T47D (cell line): ENCODE measurements at regions not wholly inside any gene's neighbourhood (a gene's known extent, or its start where the extent isn't known, plus 50 kb on each side); places are given as distances from the start of the nearest gene placed in this dataset.

Source experiments
- DNase-seq, 2 experiments: peaks; one replicate each; pipeline versions ENCODE4 v3.0.0 to v3.0.0-alpha.2; 2011 to 2012; ENCODE audit warnings: low read depth in 1 of 2, low spot score in 1 of 2
- JUND ChIP-seq: IDR thresholded peaks from 2 replicates; pipeline ENCODE4 v1.6.1; 2012; ENCODE audit warnings: low read depth
- in situ Hi-C: cut with HindIII; loops from 2 replicates; pipeline ENCODE4 v1.10.0; 2016; ENCODE audit warnings: low sequenced_read_pairs, low pct_unique_long_range_greater_than_20kb

GRCh38 chr5:35440409-35440808, 177.3 kb upstream of the SPEF2 start:
- no peak for DNase-seq
- in situ Hi-C loops, result no loop called here
- no peak for TF ChIP-seq JUND

DNA sequence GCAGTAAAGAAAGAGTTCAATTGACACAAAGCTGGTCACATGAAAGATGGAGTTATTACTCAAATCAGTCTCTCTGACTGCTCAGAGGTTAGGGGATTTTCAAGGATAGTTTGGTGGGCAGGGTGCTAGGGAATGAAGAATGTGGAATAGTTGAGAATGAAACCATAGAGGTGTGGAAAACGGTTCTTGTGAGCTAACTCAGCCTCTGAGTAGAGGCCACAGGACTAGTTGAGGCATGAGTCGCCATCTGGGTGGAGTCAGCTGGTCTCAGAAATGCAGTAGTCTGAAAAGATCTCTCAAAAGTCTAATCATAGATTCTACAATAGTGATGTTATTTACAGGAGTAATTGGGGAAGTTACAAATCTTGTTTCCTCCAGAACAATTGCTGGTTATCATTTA, 178.9 kb upstream of the SPEF2 start:
- in situ Hi-C loops, result no loop called here
- no peak for DNase-seq
- TF ChIP-seq JUND, result no peak

- no peak for TF ChIP-seq JUND
- DNase-seq, result no peak
- in situ Hi-C loops, result no loop called here
Observed at GRCh38 chr5:35438288-35438687, 179.4 kb upstream of the SPEF2 start.

DNA sequence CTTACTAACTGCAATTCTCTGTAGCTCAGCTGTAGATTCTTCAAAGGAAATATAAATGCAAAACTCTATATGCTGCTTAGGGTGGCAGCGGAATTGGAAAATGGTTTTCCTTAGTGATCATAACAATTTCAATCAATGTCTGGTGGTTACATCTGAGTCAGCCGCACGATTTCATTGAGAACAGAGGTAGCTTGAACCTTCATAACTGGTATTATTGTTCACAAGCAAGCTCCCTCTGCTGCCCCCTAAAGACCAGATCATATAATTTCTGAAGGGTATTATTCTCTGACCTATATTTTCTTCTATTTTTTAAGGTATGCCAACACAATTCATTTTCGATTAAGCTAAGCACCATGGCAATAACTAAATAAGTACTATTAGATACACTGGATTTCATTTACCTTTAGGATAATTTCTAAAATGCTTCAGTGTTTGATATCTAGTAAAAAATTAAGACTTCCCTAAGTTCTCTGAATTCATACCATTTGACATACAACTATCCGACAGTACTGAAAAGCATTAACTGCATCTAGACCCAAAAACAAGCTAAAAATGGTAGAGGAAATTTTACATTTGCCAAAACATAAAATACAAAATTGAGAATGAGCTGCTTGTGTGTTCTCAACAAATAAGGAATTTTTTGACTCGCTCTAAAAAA, 181.1 kb upstream of the SPEF2 start:
- peak in 1 of 2 experiments; percentile 83 for DNase-seq
- in situ Hi-C loops, result no loop called here
- no peak for TF ChIP-seq JUND

GRCh38 chr5:35430381-35431162, 187.1 kb upstream of the SPEF2 start:
- in situ Hi-C loops, result no loop called here

DNA sequence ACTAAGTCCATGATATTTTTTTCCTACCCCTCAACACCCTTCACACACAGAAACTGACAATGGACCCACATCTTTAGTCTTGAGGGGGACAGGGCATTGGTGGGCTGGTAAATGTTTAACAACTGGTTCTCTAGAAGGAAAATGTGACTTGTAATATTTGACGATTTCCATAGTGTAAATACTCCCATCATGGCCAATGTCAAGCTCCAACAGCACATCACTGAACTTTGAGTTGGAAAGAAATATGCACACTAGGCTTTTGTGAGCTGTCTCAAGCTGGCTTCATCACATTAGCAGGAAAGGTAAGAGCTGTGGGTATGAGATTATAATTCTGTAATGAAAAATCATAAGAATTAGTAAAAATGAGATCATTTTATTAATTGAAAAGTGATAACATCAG, 189.9 kb upstream of the PRLR start:
- TF ChIP-seq JUND, result no peak
- no peak for DNase-seq
- in situ Hi-C loops, result no loop called here

More at GRCh38 chr5:35430381-35431162, 187.1 kb upstream of the SPEF2 start:
- no peak for TF ChIP-seq JUND
- DNase-seq, result peak in 1 of 2 experiments; percentile 56

DNA sequence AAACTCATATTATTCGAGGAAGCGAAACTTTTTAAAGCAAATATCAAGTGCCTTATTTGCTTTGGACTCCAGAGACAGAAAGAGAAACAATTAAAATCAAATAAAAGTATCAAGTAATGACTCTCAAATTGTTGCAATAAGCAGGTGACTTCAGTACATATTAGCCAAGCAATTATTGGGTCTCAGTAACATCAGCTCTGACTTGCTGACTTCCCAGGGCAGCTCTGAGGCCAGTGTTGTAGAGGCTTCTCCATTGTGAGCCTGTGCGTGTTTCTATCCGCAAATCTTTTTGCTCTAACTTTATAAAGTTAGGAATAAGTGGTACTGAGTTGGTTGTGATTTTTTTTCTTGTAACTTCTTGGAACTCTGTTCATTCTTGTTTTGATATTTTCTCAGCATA, 186.8 kb upstream of the PRLR start:
- in situ Hi-C loops, result no loop called here
- DNase-seq, result no peak
- TF ChIP-seq JUND, result no peak

DNA sequence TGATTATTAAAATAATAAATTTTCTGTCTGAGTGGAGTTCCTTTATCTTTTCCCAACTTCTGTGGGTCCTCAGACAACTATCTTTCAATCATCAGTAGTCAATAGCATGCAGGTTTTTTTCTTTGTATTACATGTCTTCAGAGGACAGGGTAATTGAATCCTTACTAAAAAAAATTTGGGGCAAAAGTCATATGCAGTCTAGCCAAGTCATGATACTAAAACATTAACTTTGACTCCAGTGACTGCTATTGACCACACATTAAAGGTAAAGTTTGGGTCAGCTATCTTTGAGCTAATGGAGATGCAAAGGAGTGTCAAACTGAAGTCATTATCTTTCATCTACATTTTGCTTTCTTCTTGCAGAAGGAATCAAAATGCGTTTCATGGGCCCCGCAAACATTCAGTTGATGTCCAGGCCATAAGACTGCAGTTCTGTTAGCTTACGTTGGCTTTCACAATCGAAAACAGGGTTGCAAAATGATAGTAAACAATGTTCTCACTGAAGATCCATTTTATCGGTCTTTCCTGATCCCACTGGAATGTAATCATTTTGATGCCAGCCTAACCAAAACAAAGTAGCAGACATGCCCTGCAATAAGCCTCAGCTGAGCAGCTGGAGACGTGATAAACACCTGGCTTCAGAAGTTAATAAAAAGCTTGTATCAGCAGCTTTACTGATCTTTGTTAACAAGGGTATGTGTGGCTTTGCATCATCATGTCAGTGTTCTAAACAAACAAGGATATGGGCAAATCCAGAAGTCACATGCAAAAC, 186.1 kb upstream of the PRLR start:
- TF ChIP-seq JUND, result no peak
- in situ Hi-C loops, result no loop called here
- no peak for DNase-seq

DNA sequence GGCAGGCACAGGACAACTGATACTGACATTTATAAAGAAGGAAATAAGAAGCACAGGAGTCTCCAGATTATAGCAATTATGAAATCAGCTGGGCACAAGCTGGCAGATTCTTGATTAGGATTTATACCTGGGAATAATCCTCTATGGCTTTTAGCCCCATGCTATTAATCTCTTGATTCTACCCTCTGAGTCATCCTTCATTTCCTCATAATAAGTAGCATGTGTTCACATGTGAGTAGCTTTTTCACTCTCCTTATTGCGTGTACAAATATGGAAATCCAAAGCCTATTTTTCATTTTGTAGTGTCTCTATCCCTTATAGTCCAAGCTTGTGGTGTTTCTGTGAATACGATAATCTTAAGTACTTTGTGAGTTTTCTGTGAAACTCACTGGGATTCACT, 185.0 kb upstream of the PRLR start:
- TF ChIP-seq JUND, result no peak
- in situ Hi-C loops, result no loop called here
- DNase-seq, result no peak

- in situ Hi-C loops, result no loop called here
- no peak for TF ChIP-seq JUND
- no peak for DNase-seq
Observed at GRCh38 chr5:35409361-35409760, 179.1 kb upstream of the PRLR start.

GRCh38 chr5:35408146-35408545, 177.9 kb upstream of the PRLR start:
- DNase-seq, result no peak
- TF ChIP-seq JUND, result no peak
- in situ Hi-C loops, result no loop called here

GRCh38 chr5:35407697-35408096, 177.4 kb upstream of the PRLR start:
- no peak for DNase-seq
- in situ Hi-C loops, result no loop called here
- no peak for TF ChIP-seq JUND

DNA sequence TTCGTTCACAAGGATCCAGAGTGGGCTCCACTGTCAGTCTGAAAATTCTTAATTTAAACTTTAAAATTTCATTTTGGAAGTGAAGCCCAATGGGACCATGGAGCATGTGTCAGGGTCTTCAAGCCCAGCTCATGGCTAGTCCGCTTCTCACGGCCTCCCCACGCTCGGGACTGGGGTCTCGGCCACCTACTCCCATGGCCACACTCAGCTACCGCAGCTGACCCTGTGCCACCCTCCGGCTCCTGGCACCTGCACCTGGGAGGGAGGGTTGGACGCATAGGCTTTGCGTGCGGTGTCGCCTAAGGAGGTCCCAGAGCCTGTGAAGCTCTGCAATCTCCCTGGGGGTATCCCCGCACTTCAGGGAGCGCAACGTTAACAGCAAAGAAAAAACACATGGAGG, 175.7 kb upstream of the PRLR start:
- no peak for DNase-seq
- in situ Hi-C loops, result no loop called here
- no peak for TF ChIP-seq JUND
